Stomach (tissue), 8 donors: ENCODE measurements at regions not wholly inside any gene's neighbourhood (a gene's known extent, or its start where the extent isn't known, plus 50 kb on each side); places are given as distances from the start of the nearest gene placed in this dataset.

Experiments used
- DNase-seq, 2 donors: peaks; one replicate each; pipeline versions ENCODE4 v3.0.0 to v3.0.0-alpha.2; 2013 to 2019
- H3K27ac ChIP-seq, 5 donors: fragments of 200-600 bp in 4 of 5; sonication (generic) in 4 of 5; one replicate each; pipeline ENCODE4 v1.5.1; 2013 to 2019; ENCODE audit warnings: mild to moderate bottlenecking in 1 of 5, moderate library complexity in 1 of 5
- H3K27me3 ChIP-seq, 3 donors: fragments of 200-600 bp; sonication (generic); one replicate each; pipeline ENCODE4 v1.5.1; 2017 to 2019; ENCODE audit warnings: mixed run types in 1 of 3
- H3K36me3 ChIP-seq, 4 donors: fragments of 200-600 bp; sonication (generic); 1 replicate in 3 of 4; 2 replicates in 1 of 4; pipeline ENCODE4 v1.5.1; 2016 to 2019
- H3K4me1 ChIP-seq, 4 donors: fragments of 200-600 bp; sonication (generic); one replicate each; pipeline ENCODE4 v1.5.1; 2016 to 2019
- H3K4me3 ChIP-seq, 4 donors: fragments of 200-600 bp; sonication (generic) in 3 of 4; one replicate each; pipeline ENCODE4 v1.5.1; 2016 to 2019; ENCODE audit warnings: mild to moderate bottlenecking in 1 of 4
- H3K9me3 ChIP-seq, 4 donors: fragments of 200-600 bp; sonication (generic); one replicate each; pipeline ENCODE4 v1.5.1; 2016 to 2019
- EP300 ChIP-seq: sonication (generic); formaldehyde crosslinking; IDR thresholded peaks from one replicate; pipeline ENCODE4 v1.6.1; 2017; ENCODE audit warnings: antibody characterized with exemption
- POLR2A ChIP-seq, 4 donors: fragments of 450-650 bp; IDR thresholded peaks; one replicate each; pipeline ENCODE4 v1.6.1; 2016; ENCODE audit warnings: antibody characterized with exemption in 4 of 4, control low read depth in 2 of 4, mild to moderate bottlenecking in 1 of 4, moderate library complexity in 1 of 4
- POLR2AphosphoS5 ChIP-seq, 3 donors: sonication (generic); formaldehyde crosslinking; IDR thresholded peaks; one replicate each; pipeline ENCODE4 v1.6.1; 2016; ENCODE audit warnings: antibody characterized with exemption in 3 of 3
- WGBS, 5 donors: extraction: QIAGEN DNeasy Blood & Tissue Kit in 3 of 5; methylation state at CpG; one replicate each; pipeline versions ENCODE4 v1.1.5 to v1.1.7; 2013 to 2018; 5-methylcytosine and 5-hydroxymethylcytosine counted together
- intact Hi-C: fragments of 100-400 bp; cut with DNase I; formaldehyde crosslinking; loops from one replicate; pipeline ENCODE4 v1.15.1; 2023; ENCODE audit warnings: low total_unique reads
- TF ChIP-seq, protein P1 (sequence below), 7 experiments: fragments of 450-650 bp in 4 of 7; fragments of 200-600 bp in 3 of 7; sonication (generic) in 3 of 7; IDR thresholded peaks; one replicate each; pipeline ENCODE4 v1.5.1; 2016 to 2019; ENCODE audit warnings: antibody characterized with exemption in 7 of 7, control low read depth in 2 of 7, mild to moderate bottlenecking in 1 of 7
- donor health status: healthy with polysubstance abuse.
- donor health status: Bipolar disorder and iron deficiency.
- donor health status: healthy.

DNA sequence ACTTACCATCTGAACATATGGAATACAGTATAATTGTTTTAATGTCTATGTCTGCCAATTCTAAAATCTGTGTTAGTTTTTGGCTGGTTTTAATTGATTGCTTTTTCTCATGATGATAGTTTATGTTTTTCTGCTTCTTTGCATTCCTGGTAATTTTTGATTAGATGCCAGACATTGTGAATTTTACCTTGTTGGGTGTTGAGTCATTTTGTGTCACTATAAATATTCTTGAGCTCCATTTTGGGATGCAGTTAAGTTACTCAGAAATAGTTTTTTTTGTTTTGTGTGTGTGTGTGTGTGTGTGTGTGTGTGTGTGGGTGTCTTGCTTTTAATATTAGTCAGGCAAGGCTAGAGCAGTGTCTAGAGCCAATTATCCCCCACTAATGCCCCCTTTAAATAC lies 818.8 kb upstream of the NR2F2 start:
- Histone ChIP-seq H3K27ac (no peak overlapping the region), H3K36me3 (no peaks in the 10 kb centered on the region), H3K4me3 (no peak overlapping the region), H3K9me3 (no peaks in the 10 kb centered on the region), H3K4me1 (no peaks in the 10 kb centered on the region), H3K27me3 (no peaks in the 10 kb centered on the region)
- TF ChIP-seq POLR2A (IDR thresholded peaks at IDR 0.05), result no peak
- TF ChIP-seq EP300, result no peak
- intact Hi-C loops, result no loop called here
- no peak for DNase-seq

DNA sequence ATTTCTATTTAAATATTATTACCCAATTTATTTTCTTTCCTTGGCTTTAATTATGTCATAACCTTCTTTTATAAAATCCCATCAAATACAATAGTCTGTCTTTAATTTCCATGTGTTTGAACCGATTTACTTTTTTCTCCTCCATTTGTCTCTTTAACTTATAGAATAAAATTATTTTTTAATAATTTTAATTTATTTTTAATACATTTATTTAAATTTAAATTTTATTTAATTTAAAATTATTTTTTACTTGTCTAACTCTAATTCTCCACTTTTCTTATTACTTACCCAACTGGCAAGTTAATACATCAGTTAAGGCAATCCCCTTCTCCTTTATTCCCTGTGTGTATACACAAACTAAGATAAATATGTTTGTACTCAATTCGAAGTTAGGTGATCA lies 817.6 kb upstream of the NR2F2 start:
- intact Hi-C loops, result no loop called here
- no peak for DNase-seq
- 59 to 80% (median 63%) methylated on average over 2 of the region's 2 CpGs for WGBS, 5 donors
- no peak for TF ChIP-seq EP300
- TF ChIP-seq, protein P1, sequence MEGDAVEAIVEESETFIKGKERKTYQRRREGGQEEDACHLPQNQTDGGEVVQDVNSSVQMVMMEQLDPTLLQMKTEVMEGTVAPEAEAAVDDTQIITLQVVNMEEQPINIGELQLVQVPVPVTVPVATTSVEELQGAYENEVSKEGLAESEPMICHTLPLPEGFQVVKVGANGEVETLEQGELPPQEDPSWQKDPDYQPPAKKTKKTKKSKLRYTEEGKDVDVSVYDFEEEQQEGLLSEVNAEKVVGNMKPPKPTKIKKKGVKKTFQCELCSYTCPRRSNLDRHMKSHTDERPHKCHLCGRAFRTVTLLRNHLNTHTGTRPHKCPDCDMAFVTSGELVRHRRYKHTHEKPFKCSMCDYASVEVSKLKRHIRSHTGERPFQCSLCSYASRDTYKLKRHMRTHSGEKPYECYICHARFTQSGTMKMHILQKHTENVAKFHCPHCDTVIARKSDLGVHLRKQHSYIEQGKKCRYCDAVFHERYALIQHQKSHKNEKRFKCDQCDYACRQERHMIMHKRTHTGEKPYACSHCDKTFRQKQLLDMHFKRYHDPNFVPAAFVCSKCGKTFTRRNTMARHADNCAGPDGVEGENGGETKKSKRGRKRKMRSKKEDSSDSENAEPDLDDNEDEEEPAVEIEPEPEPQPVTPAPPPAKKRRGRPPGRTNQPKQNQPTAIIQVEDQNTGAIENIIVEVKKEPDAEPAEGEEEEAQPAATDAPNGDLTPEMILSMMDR (IDR thresholded peaks at IDR 0.05), result no peak
- H3K4me1 ChIP-seq, result no peaks in the 10 kb centered on the region
- no peak overlapping the region for H3K4me3 ChIP-seq
- no peaks in the 10 kb centered on the region for H3K9me3 ChIP-seq
- H3K27ac ChIP-seq, result no peak overlapping the region
- no peaks in the 10 kb centered on the region for H3K27me3 ChIP-seq
- H3K36me3 ChIP-seq, result no peaks in the 10 kb centered on the region

DNA sequence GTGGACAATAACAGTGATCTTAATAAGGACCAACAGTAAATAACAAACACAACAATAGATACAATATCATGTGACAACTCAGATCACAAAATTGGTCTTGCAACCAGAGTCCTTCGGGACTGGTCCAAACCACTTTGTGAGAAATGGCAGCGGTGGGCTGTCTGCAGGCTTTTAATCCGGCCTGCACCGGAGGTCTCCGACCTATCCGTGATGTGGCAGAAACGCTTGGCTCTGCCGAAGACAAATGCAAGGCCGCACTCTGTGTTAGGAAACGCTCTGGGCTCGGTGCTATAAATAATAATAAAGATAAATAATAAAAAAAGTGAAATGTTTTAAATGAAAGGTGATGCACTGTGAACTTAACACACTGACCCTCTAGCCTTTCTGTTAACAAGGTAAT lies 810.6 kb upstream of the NR2F2 start:
- Histone ChIP-seq H3K4me3 (no peak overlapping the region), H3K27ac (no peak overlapping the region), H3K4me1 (no peaks in the 10 kb centered on the region), H3K9me3 (no peaks in the 10 kb centered on the region), H3K27me3 (no peaks in the 10 kb centered on the region), H3K36me3 (no peaks in the 10 kb centered on the region)
- TF ChIP-seq POLR2A (IDR thresholded peaks at IDR 0.05) (no peak), POLR2AphosphoS5 (IDR thresholded peaks at IDR 0.05) (no peak), EP300 (no peak)
- TF ChIP-seq, protein P1 (IDR thresholded peaks at IDR 0.05), result no peak
- no peak for DNase-seq
- 91 to 93% (median 92%) methylated on average over 11 of the region's 11 CpGs for WGBS, 5 donors
- intact Hi-C loops, result no loop called here

DNA sequence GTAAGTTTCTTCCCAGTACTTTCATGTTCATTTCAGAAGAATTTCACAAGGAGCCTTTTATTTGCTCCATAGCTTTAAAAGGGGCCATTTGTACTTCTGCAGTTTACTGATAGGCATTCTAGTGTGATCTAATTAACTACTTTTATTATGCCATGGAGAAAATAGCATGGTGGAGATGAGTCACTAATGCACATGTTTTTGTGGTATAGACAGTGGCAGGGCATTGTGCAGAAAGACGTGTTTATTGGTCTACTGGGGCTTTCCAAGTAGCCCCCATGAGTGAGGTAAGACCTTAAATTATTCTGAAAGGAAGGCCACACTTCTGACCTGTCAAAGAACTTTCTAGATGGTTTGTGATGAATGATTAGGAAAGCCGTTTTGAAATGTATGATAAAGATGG lies 810.0 kb upstream of the NR2F2 start:
- no peaks in the 10 kb centered on the region for H3K9me3 ChIP-seq
- TF ChIP-seq EP300 (no peak), POLR2A (IDR thresholded peaks at IDR 0.05) (no peak)
- H3K27me3 ChIP-seq, result no peaks in the 10 kb centered on the region
- intact Hi-C loops, result no loop called here
- no peaks in the 10 kb centered on the region for H3K36me3 ChIP-seq
- 44 to 52% (median 50%) methylated on average over 2 of the region's 2 CpGs for WGBS, 5 donors
- H3K4me3 ChIP-seq, result no peak overlapping the region
- no peak for DNase-seq
- no peaks in the 10 kb centered on the region for H3K4me1 ChIP-seq
- no peak overlapping the region for H3K27ac ChIP-seq

DNA sequence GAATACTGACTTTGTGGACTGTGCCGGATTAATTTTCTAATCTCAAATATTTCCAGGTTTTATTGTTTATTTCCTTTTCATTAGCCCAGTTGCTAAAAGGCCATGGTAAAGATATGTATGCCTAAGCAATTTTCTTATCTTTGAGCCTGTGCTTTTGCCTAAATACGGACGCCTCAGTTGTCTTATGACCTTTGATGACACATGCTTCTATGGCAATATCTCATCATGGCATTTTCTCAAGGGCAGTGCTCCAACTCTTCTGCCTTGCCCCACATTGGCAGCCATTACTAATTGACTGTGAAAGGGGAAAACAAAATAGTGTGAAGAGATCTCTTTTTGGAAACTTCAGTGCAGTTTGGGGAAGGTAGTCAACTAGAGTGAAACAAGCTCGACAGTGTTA lies 809.6 kb upstream of the NR2F2 start:
- Histone ChIP-seq H3K9me3 (no peaks in the 10 kb centered on the region), H3K27me3 (no peaks in the 10 kb centered on the region), H3K27ac (no peak overlapping the region), H3K4me3 (no peak overlapping the region), H3K36me3 (no peaks in the 10 kb centered on the region), H3K4me1 (no peaks in the 10 kb centered on the region)
- WGBS, 5 donors, result 63 to 80% (median 69%) methylated on average over 4 of the region's 4 CpGs
- TF ChIP-seq, protein P1 (IDR thresholded peaks at IDR 0.05), result no peak
- TF ChIP-seq POLR2A (IDR thresholded peaks at IDR 0.05) (no peak), POLR2AphosphoS5 (IDR thresholded peaks at IDR 0.05) (no peak), EP300 (no peak)
- intact Hi-C loops, result no loop called here
- no peak for DNase-seq

DNA sequence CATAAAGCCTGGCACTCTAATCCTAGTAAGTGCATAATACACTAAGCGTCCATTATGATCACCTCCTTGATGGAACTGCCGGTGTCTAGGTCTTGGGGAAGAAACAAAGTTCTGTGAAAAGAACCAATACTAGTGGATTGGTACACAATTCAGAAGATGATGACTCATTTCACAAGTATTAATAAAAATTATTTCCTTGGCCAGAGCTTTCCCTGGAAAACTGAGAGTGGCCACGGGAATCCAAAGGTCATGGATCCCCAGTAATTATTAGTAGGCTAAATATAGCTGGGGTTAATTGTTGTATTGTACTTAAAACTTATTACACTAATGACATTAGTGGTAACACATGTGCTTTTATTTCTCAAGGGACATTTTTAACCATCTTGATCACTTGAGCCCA lies 808.0 kb upstream of the NR2F2 start:
- 77 to 82% (median 79%) methylated on average over 3 of the region's 3 CpGs for WGBS, 5 donors
- intact Hi-C loops, result no loop called here
- H3K4me1 ChIP-seq, result no peaks in the 10 kb centered on the region
- H3K4me3 ChIP-seq, result no peak overlapping the region
- no peaks in the 10 kb centered on the region for H3K36me3 ChIP-seq
- TF ChIP-seq POLR2AphosphoS5 (IDR thresholded peaks at IDR 0.05) (no peak), EP300 (no peak), POLR2A (IDR thresholded peaks at IDR 0.05) (no peak)
- TF ChIP-seq, protein P1 (IDR thresholded peaks at IDR 0.05), result no peak
- peaks cover 0 to 5% (median 0%) of the 10 kb centered on the region in 4 donors for H3K9me3 ChIP-seq
- no peak for DNase-seq
- no peaks in the 10 kb centered on the region for H3K27me3 ChIP-seq
- H3K27ac ChIP-seq, result no peak overlapping the region
